ENCODE measurements at regions not wholly inside any gene's neighbourhood (a gene's known extent, or its start where the extent isn't known, plus 50 kb on each side); places are given as distances from the start of the nearest gene placed in this dataset.

- no peak for DNase-seq (ENCODE audit: low spot score)
- TF ChIP-seq, protein P1, sequence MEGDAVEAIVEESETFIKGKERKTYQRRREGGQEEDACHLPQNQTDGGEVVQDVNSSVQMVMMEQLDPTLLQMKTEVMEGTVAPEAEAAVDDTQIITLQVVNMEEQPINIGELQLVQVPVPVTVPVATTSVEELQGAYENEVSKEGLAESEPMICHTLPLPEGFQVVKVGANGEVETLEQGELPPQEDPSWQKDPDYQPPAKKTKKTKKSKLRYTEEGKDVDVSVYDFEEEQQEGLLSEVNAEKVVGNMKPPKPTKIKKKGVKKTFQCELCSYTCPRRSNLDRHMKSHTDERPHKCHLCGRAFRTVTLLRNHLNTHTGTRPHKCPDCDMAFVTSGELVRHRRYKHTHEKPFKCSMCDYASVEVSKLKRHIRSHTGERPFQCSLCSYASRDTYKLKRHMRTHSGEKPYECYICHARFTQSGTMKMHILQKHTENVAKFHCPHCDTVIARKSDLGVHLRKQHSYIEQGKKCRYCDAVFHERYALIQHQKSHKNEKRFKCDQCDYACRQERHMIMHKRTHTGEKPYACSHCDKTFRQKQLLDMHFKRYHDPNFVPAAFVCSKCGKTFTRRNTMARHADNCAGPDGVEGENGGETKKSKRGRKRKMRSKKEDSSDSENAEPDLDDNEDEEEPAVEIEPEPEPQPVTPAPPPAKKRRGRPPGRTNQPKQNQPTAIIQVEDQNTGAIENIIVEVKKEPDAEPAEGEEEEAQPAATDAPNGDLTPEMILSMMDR (IDR thresholded peaks at IDR 0.05; ENCODE audit: extremely low read depth, missing control alignments): no peak
Measured at GRCh38 chr7:156096771-156097538, 284.7 kb upstream of the SHH start.

- TF ChIP-seq, protein P1 (IDR thresholded peaks at IDR 0.05; ENCODE audit: extremely low read depth, missing control alignments): no peak
- DNase-seq (ENCODE audit: low spot score): no peak
Measured at GRCh38 chr7:156095908-156096539, 283.8 kb upstream of the SHH start.

- no peak for DNase-seq (ENCODE audit: low spot score)
Measured at GRCh38 chr7:156094350-156095146, 282.3 kb upstream of the SHH start.

DNA sequence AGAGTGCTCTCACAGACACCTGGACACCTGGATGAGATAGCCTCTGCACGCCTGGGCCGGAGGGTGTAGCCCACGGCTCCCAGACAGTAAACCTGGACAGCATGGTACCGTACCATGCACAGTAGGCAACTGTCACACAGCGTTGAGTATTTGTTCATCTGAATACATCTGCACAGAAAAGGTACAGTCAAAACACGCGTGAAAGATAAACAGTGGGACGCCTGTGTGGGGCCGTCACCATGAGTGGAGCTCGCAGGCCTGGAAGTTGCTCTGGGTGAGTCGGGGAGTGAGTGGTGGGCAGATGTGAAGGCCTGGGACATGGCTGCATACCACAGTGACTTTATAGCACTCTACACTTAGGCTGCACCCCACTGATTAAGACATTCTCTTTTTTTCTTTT, 280.0 kb upstream of the SHH start:
- TF ChIP-seq, protein P1 (IDR thresholded peaks at IDR 0.05; ENCODE audit: extremely low read depth, missing control alignments): no peak

More at GRCh38 chr7:156094350-156095146, 282.3 kb upstream of the SHH start:
- TF ChIP-seq, protein P1 (IDR thresholded peaks at IDR 0.05; ENCODE audit: extremely low read depth, missing control alignments): no peak

GRCh38 chr7:156091519-156092080, 279.3 kb upstream of the SHH start:
- TF ChIP-seq, protein P1 (IDR thresholded peaks at IDR 0.05; ENCODE audit: extremely low read depth, missing control alignments): no peak
- no peak for DNase-seq (ENCODE audit: low spot score)

More for the DNA sequence above, 280.0 kb upstream of the SHH start:
- DNase-seq (ENCODE audit: low spot score): no peak

DNA sequence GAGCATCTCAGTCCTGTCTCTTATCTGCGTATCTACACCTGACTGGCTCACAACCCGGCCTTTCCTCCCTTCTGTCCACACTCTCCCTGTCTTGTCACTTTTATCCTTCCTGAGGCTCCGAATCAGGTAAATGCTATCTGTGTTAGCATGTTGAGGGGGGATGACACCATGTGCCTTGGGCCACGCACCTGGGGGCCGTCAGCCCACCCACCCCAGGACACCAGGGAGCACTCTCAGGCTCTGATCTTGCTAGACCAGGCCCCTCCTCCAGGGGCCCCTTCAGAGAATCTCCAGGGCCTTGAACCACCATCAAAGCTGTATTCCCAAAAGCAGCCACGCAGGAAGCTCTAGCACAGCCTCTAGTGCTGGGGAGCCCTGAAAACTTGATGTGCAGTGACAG, 278.7 kb upstream of the SHH start:
- TF ChIP-seq, protein P1 (IDR thresholded peaks at IDR 0.05; ENCODE audit: extremely low read depth, missing control alignments): no peak
- no peak for DNase-seq (ENCODE audit: low spot score)
